ENCODE measurements at regions not wholly inside any gene's neighbourhood (a gene's known extent, or its start where the extent isn't known, plus 50 kb on each side); places are given as distances from the start of the nearest gene placed in this dataset.

DNA sequence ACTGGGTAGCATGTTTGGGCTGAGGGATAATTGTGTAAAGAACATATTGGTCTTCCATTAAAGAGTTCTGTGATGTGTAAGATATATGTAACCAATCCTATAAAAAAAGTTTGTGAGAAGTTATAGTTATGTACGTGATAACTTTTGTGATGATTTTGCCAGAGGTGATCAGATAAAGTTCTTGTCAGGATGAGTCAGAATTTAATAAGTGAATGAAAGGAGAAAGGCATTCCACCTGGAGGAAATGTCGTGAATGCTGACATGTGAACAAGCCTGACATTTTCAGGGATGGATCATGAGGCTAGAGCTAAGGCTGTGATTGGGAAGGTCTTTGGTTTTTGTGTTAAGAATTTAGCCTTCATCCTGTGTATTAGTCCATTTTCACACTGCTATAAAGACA lies 241.5 kb downstream of the SNAPC1 start:
- no peaks in the 10 kb centered on the region for H3K36me3 ChIP-seq
- TF ChIP-seq, protein P1, sequence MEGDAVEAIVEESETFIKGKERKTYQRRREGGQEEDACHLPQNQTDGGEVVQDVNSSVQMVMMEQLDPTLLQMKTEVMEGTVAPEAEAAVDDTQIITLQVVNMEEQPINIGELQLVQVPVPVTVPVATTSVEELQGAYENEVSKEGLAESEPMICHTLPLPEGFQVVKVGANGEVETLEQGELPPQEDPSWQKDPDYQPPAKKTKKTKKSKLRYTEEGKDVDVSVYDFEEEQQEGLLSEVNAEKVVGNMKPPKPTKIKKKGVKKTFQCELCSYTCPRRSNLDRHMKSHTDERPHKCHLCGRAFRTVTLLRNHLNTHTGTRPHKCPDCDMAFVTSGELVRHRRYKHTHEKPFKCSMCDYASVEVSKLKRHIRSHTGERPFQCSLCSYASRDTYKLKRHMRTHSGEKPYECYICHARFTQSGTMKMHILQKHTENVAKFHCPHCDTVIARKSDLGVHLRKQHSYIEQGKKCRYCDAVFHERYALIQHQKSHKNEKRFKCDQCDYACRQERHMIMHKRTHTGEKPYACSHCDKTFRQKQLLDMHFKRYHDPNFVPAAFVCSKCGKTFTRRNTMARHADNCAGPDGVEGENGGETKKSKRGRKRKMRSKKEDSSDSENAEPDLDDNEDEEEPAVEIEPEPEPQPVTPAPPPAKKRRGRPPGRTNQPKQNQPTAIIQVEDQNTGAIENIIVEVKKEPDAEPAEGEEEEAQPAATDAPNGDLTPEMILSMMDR (IDR thresholded peaks at IDR 0.05) = no peak
- H3K4me1 ChIP-seq = no peaks in the 10 kb centered on the region
- intact Hi-C loops (cut with DNase I) = no loop called here
- H3K27me3 ChIP-seq = no peaks in the 10 kb centered on the region
- H3K9me3 ChIP-seq = no peaks in the 10 kb centered on the region
- no peak for DNase-seq (ENCODE audit: low spot score in 2 of 2)
- H3K4me3 ChIP-seq = no peak overlapping the region
- H3K27ac ChIP-seq = no peak overlapping the region

DNA sequence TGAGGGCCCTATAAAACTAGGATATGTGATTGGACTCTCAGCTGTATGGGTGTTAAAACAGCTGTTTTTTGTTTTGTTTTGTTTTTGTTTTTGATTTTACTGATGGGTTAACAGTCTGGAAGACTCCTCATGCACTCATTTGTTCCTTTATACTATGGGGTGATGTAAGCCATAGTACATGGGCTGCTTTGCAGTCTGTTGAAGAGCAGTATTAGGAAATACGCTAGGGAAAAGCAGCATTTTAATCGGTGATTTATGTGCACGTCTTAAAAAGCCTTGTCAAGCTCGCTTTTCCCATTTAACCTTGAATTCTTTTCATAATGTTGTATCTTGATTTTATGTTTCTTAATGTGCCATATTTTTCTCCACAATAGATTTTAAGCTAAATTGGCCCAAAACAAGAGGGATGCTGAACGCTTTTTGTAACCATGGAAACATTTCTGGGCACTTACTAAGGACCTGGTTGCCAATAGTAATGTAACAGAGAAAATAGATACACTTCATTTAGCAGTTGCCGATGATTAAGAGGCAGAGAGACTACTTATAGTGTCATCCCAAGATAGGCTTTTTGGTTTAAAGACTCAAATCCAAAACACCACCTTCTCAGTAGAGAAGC lies 244.0 kb downstream of the SNAPC1 start:
- TF ChIP-seq, protein P1 (IDR thresholded peaks at IDR 0.05) = no peak
- no peaks in the 10 kb centered on the region for H3K4me1 ChIP-seq

DNA sequence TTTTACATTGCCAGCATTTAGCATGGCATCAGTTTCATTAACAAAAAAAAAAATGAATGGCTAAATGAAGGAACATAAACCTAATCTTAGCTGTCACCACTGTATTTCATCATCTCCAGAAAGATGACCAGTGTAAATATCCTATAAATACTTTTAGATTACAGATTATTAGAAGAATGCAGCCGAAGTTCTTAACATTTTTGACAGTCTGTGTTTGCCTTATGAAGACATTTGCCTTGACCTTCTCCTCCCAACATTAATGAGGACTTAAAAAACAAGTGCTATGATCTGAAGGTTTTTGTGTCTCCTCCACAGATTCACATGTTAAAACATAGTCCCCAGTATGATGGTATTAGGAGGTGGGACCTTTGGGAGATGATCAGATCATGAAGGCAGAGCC lies 253.0 kb downstream of the SNAPC1 start:
- TF ChIP-seq, protein P1 (IDR thresholded peaks at IDR 0.05) = no peak
- Histone ChIP-seq H3K4me1 (no peaks in the 10 kb centered on the region), H3K27ac (no peak overlapping the region), H3K36me3 (no peaks in the 10 kb centered on the region), H3K4me3 (no peak overlapping the region), H3K27me3 (no peaks in the 10 kb centered on the region), H3K9me3 (no peaks in the 10 kb centered on the region)
- no peak for DNase-seq (ENCODE audit: low spot score in 2 of 2)
- intact Hi-C loops (cut with DNase I) = no loop called here

More for the DNA sequence above, 244.0 kb downstream of the SNAPC1 start:
- H3K27me3 ChIP-seq = no peaks in the 10 kb centered on the region
- no peak overlapping the region for H3K4me3 ChIP-seq
- intact Hi-C loops (cut with DNase I) = no loop called here
- H3K9me3 ChIP-seq = no peaks in the 10 kb centered on the region
- H3K36me3 ChIP-seq = no peaks in the 10 kb centered on the region
- no peak overlapping the region for H3K27ac ChIP-seq
- no peak for DNase-seq (ENCODE audit: low spot score in 2 of 2)

DNA sequence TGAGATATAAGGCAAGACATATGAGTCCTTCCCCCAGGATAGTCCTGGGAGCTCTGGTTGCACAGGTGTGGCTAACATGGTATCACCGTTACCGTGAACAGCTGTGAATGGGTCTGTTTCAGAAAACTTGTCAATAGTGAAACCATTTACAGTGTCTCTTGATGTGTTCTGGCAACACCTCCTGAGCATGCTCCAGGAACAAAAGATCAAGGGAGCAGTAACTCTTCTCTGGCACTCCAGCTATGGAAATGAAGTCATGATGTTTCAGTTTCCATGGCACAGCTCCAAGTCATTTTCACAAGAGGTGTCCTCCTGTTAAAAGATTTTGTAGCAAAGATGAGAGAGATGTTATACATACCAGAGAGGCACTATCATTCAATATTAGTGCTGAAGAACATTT lies 253.7 kb downstream of the SNAPC1 start:
- Histone ChIP-seq H3K9me3 (no peaks in the 10 kb centered on the region), H3K4me3 (no peak overlapping the region), H3K27ac (no peak overlapping the region), H3K4me1 (no peaks in the 10 kb centered on the region), H3K36me3 (no peaks in the 10 kb centered on the region), H3K27me3 (no peaks in the 10 kb centered on the region)
- intact Hi-C loops (cut with DNase I) = no loop called here
- TF ChIP-seq, protein P1 (IDR thresholded peaks at IDR 0.05) = no peak
- DNase-seq (ENCODE audit: low spot score in 2 of 2) = no peak

- no peak for DNase-seq (ENCODE audit: low spot score in 2 of 2)
- no peaks in the 10 kb centered on the region for H3K9me3 ChIP-seq
- intact Hi-C loops (cut with DNase I) = no loop called here
- no peak overlapping the region for H3K4me3 ChIP-seq
- no peaks in the 10 kb centered on the region for H3K4me1 ChIP-seq
- H3K27ac ChIP-seq = no peak overlapping the region
- TF ChIP-seq, protein P1 (IDR thresholded peaks at IDR 0.05) = no peak
- no peaks in the 10 kb centered on the region for H3K27me3 ChIP-seq
- no peaks in the 10 kb centered on the region for H3K36me3 ChIP-seq
Measured at GRCh38 chr14:62017651-62018230, 255.5 kb downstream of the SNAPC1 start.
